ENCODE measurements at regions not wholly inside any gene's neighbourhood (a gene's known extent, or its start where the extent isn't known, plus 50 kb on each side); places are given as distances from the start of the nearest gene placed in this dataset.

GRCh38 chr2:60092781-60093180, 460.7 kb downstream of the BCL11A start:
- H3K9ac ChIP-seq (ENCODE audit: low read length) = no peak overlapping the region
- H4K20me1 ChIP-seq (ENCODE audit: insufficient read depth, low read length) = no peaks in the 10 kb centered on the region
- H3K4me3 ChIP-seq (ENCODE audit: low read depth, low read length, poor library complexity, severe bottlenecking) = no peak overlapping the region
- no peak overlapping the region for H3K27ac ChIP-seq (ENCODE audit: low read depth, low read length, poor library complexity, severe bottlenecking)
- no peaks in the 10 kb centered on the region for H3K4me1 ChIP-seq (ENCODE audit: insufficient read depth, low read length, severe bottlenecking)
- no peaks in the 10 kb centered on the region for H3K27me3 ChIP-seq (ENCODE audit: insufficient read depth, low read length)
- no peaks in the 10 kb centered on the region for H3K36me3 ChIP-seq (ENCODE audit: insufficient read depth, low read length)
- H3K9me3 ChIP-seq (ENCODE audit: low read length) = no peaks in the 10 kb centered on the region
- TF ChIP-seq EZH2 (IDR thresholded peaks at IDR 0.05; ENCODE audit: borderline replicate concordance, low read length) (no peak), CTCF (IDR thresholded peaks at IDR 0.05; ENCODE audit: low read length) (no peak)
- no peaks in the 10 kb centered on the region for H3K9me2 ChIP-seq (ENCODE audit: low read depth, low read length)
- no peaks in the 10 kb centered on the region for H3K79me2 ChIP-seq (ENCODE audit: insufficient read depth, low read length)
- no peaks in the 10 kb centered on the region for H3F3A ChIP-seq (ENCODE audit: insufficient read depth, low read length)
- no peak overlapping the region for H2AFZ ChIP-seq (ENCODE audit: low read length)
- H3K4me2 ChIP-seq (ENCODE audit: low read length) = no peak overlapping the region

- no peaks in the 10 kb centered on the region for H3K4me1 ChIP-seq (ENCODE audit: insufficient read depth, low read length, severe bottlenecking)
- H3K4me3 ChIP-seq (ENCODE audit: low read depth, low read length, poor library complexity, severe bottlenecking) = no peak overlapping the region
- H3K4me2 ChIP-seq (ENCODE audit: low read length) = no peak overlapping the region
Observed at GRCh38 chr2:60091894-60092293, 461.6 kb downstream of the BCL11A start.

GRCh38 chr2:60091266-60091665, 462.2 kb downstream of the BCL11A start:
- Histone ChIP-seq H3K9ac (ENCODE audit: low read length) (no peak overlapping the region), H3K36me3 (ENCODE audit: insufficient read depth, low read length) (no peaks in the 10 kb centered on the region), H3K27ac (ENCODE audit: low read depth, low read length, poor library complexity, severe bottlenecking) (no peak overlapping the region), H3K4me2 (ENCODE audit: low read length) (no peak overlapping the region), H4K20me1 (ENCODE audit: insufficient read depth, low read length) (no peaks in the 10 kb centered on the region), H3K4me1 (ENCODE audit: insufficient read depth, low read length, severe bottlenecking) (no peaks in the 10 kb centered on the region), H2AFZ (ENCODE audit: low read length) (no peak overlapping the region), H3F3A (ENCODE audit: insufficient read depth, low read length) (no peaks in the 10 kb centered on the region), H3K79me2 (ENCODE audit: insufficient read depth, low read length) (no peaks in the 10 kb centered on the region), H3K9me3 (ENCODE audit: low read length) (no peaks in the 10 kb centered on the region), H3K27me3 (ENCODE audit: insufficient read depth, low read length) (no peaks in the 10 kb centered on the region), H3K4me3 (ENCODE audit: low read depth, low read length, poor library complexity, severe bottlenecking) (no peak overlapping the region), H3K9me2 (ENCODE audit: low read depth, low read length) (no peaks in the 10 kb centered on the region)
- TF ChIP-seq EZH2 (IDR thresholded peaks at IDR 0.05; ENCODE audit: borderline replicate concordance, low read length) = no peak
- no peak for TF ChIP-seq CTCF (IDR thresholded peaks at IDR 0.05; ENCODE audit: low read length)

More at GRCh38 chr2:60091894-60092293, 461.6 kb downstream of the BCL11A start:
- no peak overlapping the region for H3K27ac ChIP-seq (ENCODE audit: low read depth, low read length, poor library complexity, severe bottlenecking)
- H3F3A ChIP-seq (ENCODE audit: insufficient read depth, low read length) = no peaks in the 10 kb centered on the region
- H3K9me3 ChIP-seq (ENCODE audit: low read length) = no peaks in the 10 kb centered on the region
- H3K27me3 ChIP-seq (ENCODE audit: insufficient read depth, low read length) = no peaks in the 10 kb centered on the region
- TF ChIP-seq EZH2 (IDR thresholded peaks at IDR 0.05; ENCODE audit: borderline replicate concordance, low read length) (no peak), CTCF (IDR thresholded peaks at IDR 0.05; ENCODE audit: low read length) (no peak)
- no peaks in the 10 kb centered on the region for H3K79me2 ChIP-seq (ENCODE audit: insufficient read depth, low read length)
- no peaks in the 10 kb centered on the region for H3K9me2 ChIP-seq (ENCODE audit: low read depth, low read length)
- H3K36me3 ChIP-seq (ENCODE audit: insufficient read depth, low read length) = no peaks in the 10 kb centered on the region
- no peak overlapping the region for H2AFZ ChIP-seq (ENCODE audit: low read length)
- no peaks in the 10 kb centered on the region for H4K20me1 ChIP-seq (ENCODE audit: insufficient read depth, low read length)
- H3K9ac ChIP-seq (ENCODE audit: low read length) = no peak overlapping the region

All from OCI-LY1 (cell line).